Activated naive CD8-positive, alpha-beta T cell treated with anti-CD3 and anti-CD28 coated beads for 36 hours (primary cell): ENCODE measurements at regions not wholly inside any gene's neighbourhood (a gene's known extent, or its start where the extent isn't known, plus 50 kb on each side); places are given as distances from the start of the nearest gene placed in this dataset.

ENCODE experiments used
- DNase-seq: peaks from one replicate; pipeline ENCODE4 v3.0.0; 2021
- H3K27ac Mint-ChIP-seq: one replicate; pipeline ENCODE4 v1.8.0; 2022; ENCODE audit warnings: mild to moderate bottlenecking, moderate library complexity, mixed read lengths
- H3K27me3 Mint-ChIP-seq: one replicate; pipeline ENCODE4 v1.8.0; 2022; ENCODE audit warnings: mild to moderate bottlenecking, mixed read lengths
- H3K36me3 Mint-ChIP-seq: one replicate; pipeline ENCODE4 v1.8.0; 2021; ENCODE audit warnings: mild to moderate bottlenecking, mixed read lengths
- H3K4me1 Mint-ChIP-seq: one replicate; pipeline ENCODE4 v1.8.0; 2021; ENCODE audit warnings: mixed read lengths
- H3K4me3 Mint-ChIP-seq: one replicate; pipeline ENCODE4 v1.8.0; 2022; ENCODE audit warnings: mild to moderate bottlenecking, moderate library complexity, mixed read lengths
- H3K9me3 Mint-ChIP-seq: one replicate; pipeline ENCODE4 v1.8.0; 2022; ENCODE audit warnings: mixed read lengths

DNA sequence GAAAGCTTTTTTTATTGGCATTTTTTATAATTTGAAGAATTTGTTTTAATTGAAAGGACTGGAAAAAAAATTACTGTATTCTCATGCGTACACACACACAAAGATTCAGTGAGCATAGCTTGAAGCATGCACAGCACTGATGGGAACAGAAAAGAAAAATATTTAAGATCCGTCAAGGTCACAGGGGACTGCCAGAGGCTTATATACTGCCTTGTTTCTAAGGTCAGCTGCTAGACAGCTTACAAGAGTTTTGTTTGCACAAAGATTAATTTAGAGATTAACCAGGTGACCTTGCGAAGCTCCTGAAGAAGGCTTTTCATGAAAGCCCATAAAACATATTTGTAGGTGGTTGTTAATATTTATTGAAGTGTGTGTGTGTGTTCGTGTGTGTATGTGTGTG, 396.3 kb downstream of the TRIB2 start:
- H3K4me3 Mint-ChIP-seq = no peak overlapping the region
- no peaks in the 10 kb centered on the region for H3K4me1 Mint-ChIP-seq
- H3K27me3 Mint-ChIP-seq = peaks cover 6% of the 10 kb centered on the region
- no peaks in the 10 kb centered on the region for H3K36me3 Mint-ChIP-seq
- no peaks in the 10 kb centered on the region for H3K9me3 Mint-ChIP-seq
- no peak overlapping the region for H3K27ac Mint-ChIP-seq
- DNase-seq = no peak

- Mint-ChIP-seq H3K27ac (no peak overlapping the region), H3K4me1 (no peaks in the 10 kb centered on the region), H3K27me3 (peaks cover 6% of the 10 kb centered on the region), H3K9me3 (no peaks in the 10 kb centered on the region), H3K36me3 (no peaks in the 10 kb centered on the region), H3K4me3 (no peak overlapping the region)
- DNase-seq = no peak
These were observed 397.7 kb downstream of the TRIB2 start for GRCh38 chr2:13114391-13114790.

DNA sequence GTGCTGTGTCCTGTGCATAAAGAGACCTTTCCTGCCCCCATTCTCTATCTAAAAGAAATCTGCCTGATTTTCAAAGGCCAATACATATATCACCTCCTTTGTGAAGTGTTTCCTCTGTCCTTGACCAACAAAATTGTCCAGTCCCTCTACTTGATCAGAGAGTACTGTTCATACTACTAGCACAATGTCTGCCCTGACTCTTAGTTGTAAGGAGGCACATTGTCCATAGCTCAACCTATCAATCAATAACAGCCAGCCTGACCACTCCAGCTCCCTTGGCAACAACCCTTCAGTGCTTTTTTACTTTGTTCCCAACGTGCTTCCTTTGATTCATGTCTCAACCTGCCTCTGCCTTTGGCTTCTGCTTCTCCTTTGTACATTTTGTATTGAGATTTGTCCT, 398.9 kb downstream of the TRIB2 start:
- Mint-ChIP-seq H3K27me3 (peaks cover 13% of the 10 kb centered on the region), H3K36me3 (no peaks in the 10 kb centered on the region)

GRCh38 chr2:13121096-13121495, 404.4 kb downstream of the TRIB2 start:
- Mint-ChIP-seq H3K9me3 (no peaks in the 10 kb centered on the region), H3K27ac (no peak overlapping the region), H3K27me3 (peaks cover 7% of the 10 kb centered on the region), H3K4me1 (no peaks in the 10 kb centered on the region), H3K36me3 (no peaks in the 10 kb centered on the region), H3K4me3 (no peak overlapping the region)
- DNase-seq = no peak

More for the DNA sequence above, 398.9 kb downstream of the TRIB2 start:
- no peak for DNase-seq
- Mint-ChIP-seq H3K27ac (no peak overlapping the region), H3K4me3 (no peak overlapping the region), H3K9me3 (no peaks in the 10 kb centered on the region), H3K4me1 (no peaks in the 10 kb centered on the region)

DNA sequence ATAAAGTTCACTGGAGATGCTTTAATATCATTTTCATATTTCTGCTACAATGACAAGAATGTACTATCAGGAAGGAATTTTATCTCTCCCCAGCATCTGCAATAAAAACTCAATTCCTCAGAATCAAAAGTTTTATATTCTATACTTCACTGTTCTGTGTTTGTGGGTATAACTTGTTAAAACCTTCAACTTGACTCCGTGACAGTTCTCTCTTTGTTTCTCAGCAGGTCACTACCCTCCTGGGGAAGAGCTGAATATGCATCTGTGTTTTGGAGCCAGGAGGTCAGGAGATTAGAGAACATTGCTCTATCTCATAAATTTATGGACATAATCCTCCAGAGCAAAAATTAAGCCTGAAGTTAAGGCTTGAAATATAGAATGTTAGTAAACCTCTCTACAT, 411.4 kb downstream of the TRIB2 start:
- no peaks in the 10 kb centered on the region for H3K36me3 Mint-ChIP-seq
- no peaks in the 10 kb centered on the region for H3K4me1 Mint-ChIP-seq
- H3K9me3 Mint-ChIP-seq = no peaks in the 10 kb centered on the region
- H3K27ac Mint-ChIP-seq = no peak overlapping the region
- peaks cover 11% of the 10 kb centered on the region for H3K27me3 Mint-ChIP-seq
- DNase-seq = no peak
- H3K4me3 Mint-ChIP-seq = no peak overlapping the region

GRCh38 chr2:13135369-13135768, 418.6 kb downstream of the TRIB2 start:
- H3K36me3 Mint-ChIP-seq = no peaks in the 10 kb centered on the region
- H3K27ac Mint-ChIP-seq = no peak overlapping the region
- no peak overlapping the region for H3K4me3 Mint-ChIP-seq
- DNase-seq = no peak
- H3K27me3 Mint-ChIP-seq = peaks cover 5% of the 10 kb centered on the region
- H3K4me1 Mint-ChIP-seq = no peaks in the 10 kb centered on the region
- no peaks in the 10 kb centered on the region for H3K9me3 Mint-ChIP-seq

- Mint-ChIP-seq H3K4me1 (no peaks in the 10 kb centered on the region), H3K9me3 (no peaks in the 10 kb centered on the region), H3K27me3 (peaks cover 5% of the 10 kb centered on the region), H3K4me3 (no peak overlapping the region), H3K36me3 (no peaks in the 10 kb centered on the region), H3K27ac (no peak overlapping the region)
- DNase-seq = no peak
These were observed 419.1 kb downstream of the TRIB2 start for GRCh38 chr2:13135856-13136255.

DNA sequence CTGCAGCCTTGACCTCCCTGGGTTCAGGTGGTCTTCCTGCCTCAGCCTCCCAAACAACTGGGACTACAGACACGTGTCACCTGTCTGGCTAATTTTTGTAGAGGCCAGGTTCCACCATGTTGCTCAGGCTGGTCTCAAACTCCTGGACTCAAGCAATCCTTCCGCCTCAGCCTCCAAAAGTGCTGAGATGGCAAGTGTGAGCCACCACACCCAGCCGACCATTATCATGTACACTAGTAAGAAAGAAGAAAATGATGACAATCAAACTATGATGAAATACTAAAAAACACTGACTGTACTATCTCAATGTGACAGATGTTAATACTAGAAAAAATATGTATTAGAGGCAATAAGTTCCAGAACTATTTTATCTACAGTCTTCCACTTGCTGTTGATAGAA, 420.9 kb downstream of the TRIB2 start:
- Mint-ChIP-seq H3K9me3 (peaks cover 3% of the 10 kb centered on the region), H3K4me1 (no peaks in the 10 kb centered on the region), H3K4me3 (no peak overlapping the region), H3K27ac (no peak overlapping the region), H3K27me3 (peaks cover 5% of the 10 kb centered on the region), H3K36me3 (no peaks in the 10 kb centered on the region)
- no peak for DNase-seq

- H3K27ac Mint-ChIP-seq = no peak overlapping the region
These were observed 424.6 kb downstream of the TRIB2 start for GRCh38 chr2:13141315-13141714.

GRCh38 chr2:13143451-13143850, 426.7 kb downstream of the TRIB2 start:
- Mint-ChIP-seq H3K9me3 (peaks cover 3% of the 10 kb centered on the region), H3K36me3 (no peaks in the 10 kb centered on the region), H3K27ac (no peak overlapping the region), H3K4me1 (no peaks in the 10 kb centered on the region), H3K27me3 (peaks cover 9% of the 10 kb centered on the region), H3K4me3 (no peak overlapping the region)
- DNase-seq = no peak

More at GRCh38 chr2:13141315-13141714, 424.6 kb downstream of the TRIB2 start:
- H3K36me3 Mint-ChIP-seq = no peaks in the 10 kb centered on the region
- H3K9me3 Mint-ChIP-seq = peaks cover 3% of the 10 kb centered on the region
- no peak for DNase-seq
- H3K4me3 Mint-ChIP-seq = no peak overlapping the region
- no peaks in the 10 kb centered on the region for H3K4me1 Mint-ChIP-seq
- H3K27me3 Mint-ChIP-seq = peaks cover 5% of the 10 kb centered on the region

DNA sequence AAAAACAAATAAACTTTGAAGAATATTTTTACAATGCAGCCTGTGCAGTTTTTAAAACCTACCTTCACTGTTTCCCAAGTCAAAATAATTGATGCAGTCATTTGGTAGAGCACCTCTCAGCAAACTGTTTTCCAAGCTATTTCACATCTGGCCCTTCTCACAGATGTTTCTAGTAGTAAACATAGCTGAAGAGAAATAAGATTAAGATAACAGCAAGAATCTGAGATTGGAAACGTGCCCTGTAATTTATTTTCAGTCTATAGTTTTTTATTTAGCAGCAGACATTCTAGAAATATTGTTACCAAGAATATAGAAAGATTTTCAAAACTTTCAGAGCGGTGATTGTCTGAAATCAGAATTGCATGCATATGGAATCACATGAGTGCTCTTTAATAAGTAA, 440.2 kb downstream of the TRIB2 start:
- no peaks in the 10 kb centered on the region for H3K9me3 Mint-ChIP-seq
- H3K36me3 Mint-ChIP-seq = no peaks in the 10 kb centered on the region
- no peaks in the 10 kb centered on the region for H3K4me1 Mint-ChIP-seq
- no peak overlapping the region for H3K27ac Mint-ChIP-seq
- DNase-seq = no peak
- no peak overlapping the region for H3K4me3 Mint-ChIP-seq
- H3K27me3 Mint-ChIP-seq = peaks cover 11% of the 10 kb centered on the region

DNA sequence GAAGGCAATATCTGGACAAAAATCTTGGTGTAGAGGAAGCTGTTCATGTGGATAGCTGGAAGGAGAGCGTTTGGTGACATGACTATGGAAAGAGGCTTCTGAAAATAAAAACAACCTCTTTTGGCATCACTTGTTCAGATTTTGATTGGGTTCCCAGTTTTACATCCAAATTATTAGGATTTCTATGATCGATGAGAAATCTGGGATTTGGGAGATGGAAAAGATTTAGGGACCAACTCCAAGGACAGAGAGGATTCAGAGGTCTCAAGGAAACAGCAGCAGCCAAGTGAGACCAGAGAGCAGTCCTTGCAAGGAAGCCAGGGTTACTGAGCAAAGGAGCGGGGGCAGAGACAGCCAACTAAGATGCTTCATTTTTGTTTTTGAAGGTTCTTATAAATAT, 441.7 kb downstream of the TRIB2 start:
- no peak overlapping the region for H3K4me3 Mint-ChIP-seq
- no peak for DNase-seq
- H3K9me3 Mint-ChIP-seq = no peaks in the 10 kb centered on the region
- H3K4me1 Mint-ChIP-seq = no peaks in the 10 kb centered on the region
- peaks cover 15% of the 10 kb centered on the region for H3K27me3 Mint-ChIP-seq
- no peak overlapping the region for H3K27ac Mint-ChIP-seq
- H3K36me3 Mint-ChIP-seq = no peaks in the 10 kb centered on the region

GRCh38 chr2:13180729-13181128, 464.0 kb downstream of the TRIB2 start:
- DNase-seq = no peak
- Mint-ChIP-seq H3K27ac (no peak overlapping the region), H3K4me1 (no peaks in the 10 kb centered on the region), H3K4me3 (no peak overlapping the region), H3K36me3 (no peaks in the 10 kb centered on the region), H3K27me3 (peaks cover 3% of the 10 kb centered on the region), H3K9me3 (peaks cover 5% of the 10 kb centered on the region)

- no peaks in the 10 kb centered on the region for H3K4me1 Mint-ChIP-seq
- no peak for DNase-seq
- H3K27ac Mint-ChIP-seq = no peak overlapping the region
- H3K9me3 Mint-ChIP-seq = no peaks in the 10 kb centered on the region
- peaks cover 5% of the 10 kb centered on the region for H3K27me3 Mint-ChIP-seq
- no peaks in the 10 kb centered on the region for H3K36me3 Mint-ChIP-seq
- H3K4me3 Mint-ChIP-seq = no peak overlapping the region
These were observed 476.3 kb downstream of the TRIB2 start for GRCh38 chr2:13193075-13193474.

DNA sequence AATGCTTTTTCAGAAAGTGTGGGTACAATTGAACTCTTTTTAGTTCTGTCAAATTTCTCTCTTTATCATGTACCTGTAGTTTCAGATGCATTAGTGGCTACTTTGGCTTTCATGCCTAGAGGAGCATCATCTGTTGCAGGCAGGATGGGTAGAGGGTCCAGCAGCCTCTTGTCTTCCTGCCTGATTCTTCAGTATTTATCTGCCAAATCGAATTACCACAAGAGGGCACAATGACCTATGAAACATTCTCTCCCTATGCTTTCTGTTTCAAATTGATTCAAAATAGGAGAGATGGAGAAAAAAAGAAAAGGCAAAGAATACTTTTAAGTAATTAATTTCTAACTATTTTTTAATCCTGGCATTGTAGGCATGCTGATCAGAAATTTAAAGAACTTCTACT, 477.2 kb downstream of the TRIB2 start:
- Mint-ChIP-seq H3K36me3 (no peaks in the 10 kb centered on the region), H3K9me3 (no peaks in the 10 kb centered on the region), H3K4me1 (no peaks in the 10 kb centered on the region), H3K27me3 (peaks cover 12% of the 10 kb centered on the region), H3K4me3 (no peak overlapping the region), H3K27ac (no peak overlapping the region)
- DNase-seq = no peak

DNA sequence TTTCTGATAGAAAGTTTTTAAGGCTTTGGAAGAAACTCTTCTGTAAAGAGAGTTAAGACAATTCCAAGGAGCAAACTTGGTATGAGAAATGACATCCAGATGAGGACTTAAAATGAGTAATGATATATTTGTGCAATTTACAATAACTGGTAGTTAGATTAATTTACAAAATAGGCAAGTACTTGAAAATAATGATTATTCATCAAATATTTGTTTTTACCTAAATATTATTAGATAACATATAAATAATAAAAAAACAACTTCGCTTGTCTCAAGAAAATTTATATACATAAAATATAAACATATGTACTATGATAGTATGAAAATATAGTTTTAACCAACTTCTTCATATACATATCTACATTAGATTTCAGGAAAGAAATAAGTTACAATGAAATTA, 478.5 kb downstream of the TRIB2 start:
- Mint-ChIP-seq H3K27me3 (peaks cover 13% of the 10 kb centered on the region), H3K4me3 (no peak overlapping the region), H3K36me3 (no peaks in the 10 kb centered on the region), H3K27ac (no peak overlapping the region), H3K4me1 (no peaks in the 10 kb centered on the region), H3K9me3 (no peaks in the 10 kb centered on the region)
- no peak for DNase-seq

DNA sequence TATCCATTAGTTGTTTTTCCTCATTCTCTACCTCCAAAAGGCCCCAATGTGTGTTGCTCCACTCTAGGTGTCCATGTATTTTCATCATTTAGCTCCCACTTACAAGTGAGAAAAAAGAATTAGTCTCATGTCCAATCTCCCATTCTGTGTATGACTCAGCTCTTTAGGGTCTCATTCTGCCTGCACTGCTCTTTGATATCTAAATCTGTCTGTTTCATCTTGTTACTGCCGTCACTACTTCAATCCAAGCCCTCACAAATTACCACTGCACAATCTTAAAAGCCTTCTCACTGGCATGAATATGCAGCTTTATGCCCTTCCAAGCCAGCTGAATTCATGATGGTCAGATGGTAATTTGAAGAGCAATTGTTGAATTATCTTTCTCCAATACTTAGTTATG, 480.5 kb downstream of the TRIB2 start:
- no peaks in the 10 kb centered on the region for H3K9me3 Mint-ChIP-seq
- H3K4me1 Mint-ChIP-seq = no peaks in the 10 kb centered on the region
- no peak overlapping the region for H3K4me3 Mint-ChIP-seq
- no peak overlapping the region for H3K27ac Mint-ChIP-seq
- peaks cover 8% of the 10 kb centered on the region for H3K27me3 Mint-ChIP-seq
- no peak for DNase-seq
- no peaks in the 10 kb centered on the region for H3K36me3 Mint-ChIP-seq
